T1000 (cell line): ENCODE measurements at regions not wholly inside any gene's neighbourhood (a gene's known extent, or its start where the extent isn't known, plus 50 kb on each side); places are given as distances from the start of the nearest gene placed in this dataset.

ENCODE experiments used
- DNase-seq: peaks from one replicate; lab custom pipeline; 2025; ENCODE audit warnings: mixed read lengths; lab: John Stamatoyannopoulos, UW

- no peak for DNase-seq
Observed at GRCh38 chr6:26197933-26198721, 110.9 kb downstream of the HFE start.

- DNase-seq, result no peak
Observed at GRCh38 chr6:26198722-26199056, 111.5 kb downstream of the HFE start.

- DNase-seq, result peak; percentile 84
Observed at GRCh38 chr6:26199057-26199772, 112.0 kb downstream of the HFE start.

- DNase-seq, result no peak
Observed at GRCh38 chr6:26199773-26200764, 112.8 kb downstream of the HFE start.

GRCh38 chr6:26200918-26201721 is 113.9 kb downstream of the HFE start:
- DNase-seq, result no peak

GRCh38 chr6:26202201-26202611 is 115.0 kb downstream of the HFE start:
- no peak for DNase-seq

GRCh38 chr6:26202811-26203583 is 115.8 kb downstream of the HFE start:
- DNase-seq, result no peak

- DNase-seq, result peak; percentile 97
Observed at GRCh38 chr6:26204332-26205160, 117.3 kb downstream of the HFE start.

GRCh38 chr6:26205161-26205624 is 118.0 kb downstream of the HFE start:
- peak; percentile 61 for DNase-seq

GRCh38 chr6:26205625-26206574 is 118.7 kb downstream of the HFE start:
- no peak for DNase-seq

- no peak for DNase-seq
Observed at GRCh38 chr6:26206868-26207801, 119.9 kb downstream of the HFE start.

GRCh38 chr6:26211963-26212362 is 124.7 kb downstream of the HFE start:
- no peak for DNase-seq

- DNase-seq, result no peak
Observed at GRCh38 chr6:26213334-26214075, 126.3 kb downstream of the HFE start.

GRCh38 chr6:26214803-26215584 is 127.8 kb downstream of the HFE start:
- DNase-seq, result peak; percentile 39

- DNase-seq, result peak; percentile 59
Observed at GRCh38 chr6:26215585-26216358, 128.5 kb downstream of the HFE start.
